Right renal pelvis (tissue), 4 donors: ENCODE measurements at regions not wholly inside any gene's neighbourhood (a gene's known extent, or its start where the extent isn't known, plus 50 kb on each side); places are given as distances from the start of the nearest gene placed in this dataset.
"Not testable (repeated sequence)": the region's sequence is repeated elsewhere in the genome, so short reads cannot be mapped to it uniquely, and the experiment has no call there.

Source experiments
- DNase-seq, 4 donors: peaks; one replicate each; pipeline ENCODE4 v3.0.0-alpha.2; 2013; ENCODE audit warnings: low read depth in 4 of 4, low spot score in 3 of 4, missing footprints in 1 of 4

GRCh38 chr17:14452856-14453255 is 152.0 kb downstream of the HS3ST3B1 start:
- no peak for DNase-seq

DNA sequence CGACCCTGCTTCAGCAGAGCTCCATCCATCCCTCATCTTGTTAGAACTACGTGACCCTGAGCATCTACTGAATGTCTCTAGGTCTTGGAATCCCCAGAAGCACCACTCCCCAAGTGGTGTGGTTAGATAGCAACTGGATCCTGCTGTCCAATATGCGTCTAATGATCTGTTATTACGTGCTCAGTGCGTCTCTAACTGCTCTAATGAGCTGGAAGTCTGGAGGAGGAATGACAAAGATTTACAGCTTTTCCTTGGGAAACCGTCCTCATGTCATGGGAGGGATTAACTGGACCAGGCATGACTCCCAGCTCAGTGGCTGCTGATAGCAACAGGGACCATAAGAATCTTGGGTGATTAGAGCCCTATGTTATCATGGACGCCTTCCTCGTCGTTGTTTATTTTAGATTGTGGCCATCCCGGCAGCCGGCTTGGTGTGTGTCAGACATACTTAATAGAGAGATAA is 150.9 kb downstream of the HS3ST3B1 start:
- no peak for DNase-seq

DNA sequence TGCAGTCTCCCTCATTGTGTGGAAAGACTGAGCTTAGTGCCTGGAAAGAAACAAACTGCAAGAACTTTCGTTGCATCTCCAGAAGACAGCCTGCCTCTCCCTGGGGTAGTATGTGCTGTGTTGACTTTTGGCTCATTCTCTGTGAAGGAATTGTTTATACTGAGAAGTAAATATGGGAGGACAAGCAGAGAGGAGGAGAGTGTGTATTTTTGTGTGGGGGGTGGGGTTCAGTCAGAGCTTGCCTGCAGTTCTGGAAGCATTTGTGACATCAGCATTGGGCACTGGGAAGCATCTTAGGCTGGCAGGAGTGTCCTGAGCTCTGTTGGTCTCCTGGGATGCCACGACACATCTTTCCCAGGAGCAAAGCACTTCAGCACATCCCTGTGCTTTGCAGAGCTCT is 147.9 kb downstream of the HS3ST3B1 start:
- no peak for DNase-seq

DNA sequence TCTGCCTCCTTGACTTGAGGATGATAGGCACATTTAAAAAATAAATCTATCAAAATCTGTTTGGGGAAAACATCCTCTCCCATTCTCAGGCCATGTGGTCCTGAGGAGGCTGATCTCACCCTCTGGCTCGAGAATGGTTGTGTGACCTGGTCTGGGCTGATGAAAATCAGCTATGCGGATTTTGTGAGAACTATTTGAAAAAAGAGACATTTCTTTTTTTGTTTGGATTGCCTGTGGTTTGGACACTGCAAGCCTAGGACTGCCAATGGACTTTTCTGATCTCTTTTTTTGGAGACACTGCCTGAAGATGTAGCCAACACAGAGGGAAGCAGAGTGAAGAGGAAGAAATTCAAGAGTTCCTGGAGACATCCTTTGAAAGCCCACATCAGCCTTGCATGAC is 145.9 kb downstream of the HS3ST3B1 start:
- DNase-seq, result no peak

DNA sequence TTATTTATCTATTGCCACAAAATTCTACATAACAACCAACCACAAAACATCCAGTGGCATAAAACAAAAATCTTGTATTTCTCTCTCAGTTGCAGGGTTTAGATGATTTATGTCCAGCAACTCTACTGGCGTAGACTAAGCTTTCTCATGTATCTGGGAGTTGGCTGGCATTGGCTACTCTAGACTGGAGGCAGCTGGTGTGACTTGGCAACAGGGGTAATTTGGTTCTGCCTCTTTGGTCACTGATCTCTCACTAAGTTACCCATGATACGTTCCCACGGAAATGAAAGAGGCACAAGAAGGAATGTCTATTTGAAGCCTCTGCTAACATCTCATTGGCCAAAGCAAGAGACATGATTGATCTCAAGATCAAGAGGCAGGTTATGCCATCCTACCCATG is 144.0 kb downstream of the HS3ST3B1 start:
- no peak for DNase-seq

DNA sequence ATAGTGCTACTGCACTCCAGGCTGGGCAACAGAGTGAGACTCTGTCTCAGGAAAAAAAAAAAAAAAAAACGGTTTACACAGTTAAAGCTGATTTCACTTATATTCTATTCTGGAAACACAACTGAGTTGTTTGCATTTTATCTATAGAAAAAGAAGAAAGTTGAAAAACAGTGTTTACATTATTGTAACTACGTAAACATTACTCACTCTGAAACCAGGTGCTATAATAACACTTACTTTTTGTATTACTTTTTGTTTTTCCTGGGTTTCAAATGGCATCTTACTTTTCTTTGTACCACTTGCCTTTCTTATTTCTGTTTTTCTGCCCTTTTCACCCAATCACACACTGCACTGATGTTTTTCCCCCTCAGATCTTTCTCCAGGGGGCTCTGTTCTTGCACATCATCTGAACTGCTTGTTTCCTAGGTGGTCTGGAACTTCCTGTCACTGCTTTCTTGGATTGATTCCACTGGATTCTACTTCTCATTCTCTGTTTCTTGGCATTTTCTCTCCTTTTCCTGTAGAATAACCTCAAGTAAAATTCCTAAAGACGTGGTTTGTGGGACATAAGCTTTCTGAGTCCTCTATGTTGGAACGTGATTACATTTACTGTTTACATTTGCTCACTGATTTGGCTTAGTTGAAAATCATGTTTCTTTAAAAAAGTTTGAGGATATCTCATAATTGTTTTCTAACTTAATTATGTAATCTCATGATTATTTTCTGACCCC is 142.1 kb downstream of the HS3ST3B1 start:
- DNase-seq, result no peak

DNA sequence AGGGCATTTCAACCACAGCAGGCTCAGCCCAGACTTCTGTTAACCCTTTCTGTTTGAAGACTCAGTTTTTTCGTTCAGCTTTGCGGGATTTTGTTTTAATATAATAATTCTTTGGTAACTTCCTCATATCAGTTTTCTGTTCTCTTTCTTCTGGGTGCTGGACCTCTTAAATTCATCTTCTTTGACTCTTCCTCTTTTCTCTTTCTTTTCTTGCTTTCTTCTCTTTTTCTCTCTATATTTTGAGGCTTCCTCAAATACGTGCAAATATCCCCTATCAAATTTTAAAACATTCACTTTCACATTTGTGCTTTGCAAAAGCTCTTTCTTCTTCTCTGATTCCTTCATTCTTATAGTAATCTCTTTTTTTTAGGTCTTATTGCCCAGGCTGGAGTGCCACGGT is 136.3 kb downstream of the HS3ST3B1 start:
- no peak for DNase-seq

DNA sequence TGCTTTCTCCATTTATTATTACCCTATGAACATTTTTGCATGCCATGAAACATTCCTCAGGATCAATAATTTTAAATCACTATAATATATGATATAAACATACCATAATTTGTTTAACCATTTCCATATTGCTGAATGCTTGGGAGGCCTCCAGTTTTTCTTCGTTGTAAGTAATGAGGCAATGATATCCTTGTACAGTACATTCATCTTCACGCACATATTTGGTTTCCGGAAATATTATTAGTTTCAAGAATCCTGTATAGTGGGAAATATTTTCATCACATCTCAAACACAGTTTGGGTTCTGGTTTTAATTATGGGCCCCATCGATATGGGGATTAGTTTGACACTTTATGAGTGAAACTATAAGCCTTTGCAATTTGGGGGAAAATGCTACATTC is 135.4 kb downstream of the HS3ST3B1 start:
- no peak for DNase-seq

DNA sequence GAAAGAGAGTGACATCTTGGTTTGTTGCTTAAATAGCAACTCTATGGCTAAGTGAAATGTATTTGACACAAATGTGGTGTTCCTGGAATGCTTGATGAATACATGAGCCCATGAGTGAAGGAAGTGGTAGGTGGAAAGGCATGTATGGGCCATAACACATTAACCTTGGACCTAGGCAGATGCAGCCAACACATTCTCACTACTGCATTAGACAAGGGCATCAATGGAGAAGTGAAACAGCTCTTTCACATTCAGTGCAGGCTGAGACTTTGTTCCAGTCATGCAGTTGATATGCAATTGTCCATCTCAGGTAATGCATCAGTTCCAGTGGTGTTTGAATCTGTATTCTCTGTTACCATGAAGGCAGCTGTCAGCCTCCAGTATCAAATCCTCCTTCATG is 133.6 kb downstream of the HS3ST3B1 start:
- DNase-seq, result no peak

- DNase-seq, result no peak
Measured at GRCh38 chr17:14432079-14432478, 131.2 kb downstream of the HS3ST3B1 start.

DNA sequence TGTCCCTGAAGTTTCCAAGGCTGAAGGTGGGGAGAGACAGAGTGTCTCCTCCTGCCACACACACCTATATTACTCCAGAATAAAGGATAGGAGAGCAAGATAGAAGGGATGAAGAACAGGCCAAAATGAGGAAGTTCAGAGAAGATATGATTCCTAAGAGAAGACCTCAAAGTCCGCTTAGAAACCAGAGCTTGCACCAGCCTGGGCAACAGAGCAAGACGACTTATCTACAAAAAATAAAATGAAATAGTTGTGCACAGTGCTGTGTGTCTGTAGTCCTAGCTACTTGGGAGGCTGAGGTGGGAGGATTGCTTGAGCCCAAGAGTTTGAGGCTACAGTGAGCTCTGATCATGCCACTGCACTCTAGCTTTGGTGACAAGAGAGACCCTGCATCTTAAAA is 128.2 kb downstream of the HS3ST3B1 start:
- DNase-seq, result no peak

DNA sequence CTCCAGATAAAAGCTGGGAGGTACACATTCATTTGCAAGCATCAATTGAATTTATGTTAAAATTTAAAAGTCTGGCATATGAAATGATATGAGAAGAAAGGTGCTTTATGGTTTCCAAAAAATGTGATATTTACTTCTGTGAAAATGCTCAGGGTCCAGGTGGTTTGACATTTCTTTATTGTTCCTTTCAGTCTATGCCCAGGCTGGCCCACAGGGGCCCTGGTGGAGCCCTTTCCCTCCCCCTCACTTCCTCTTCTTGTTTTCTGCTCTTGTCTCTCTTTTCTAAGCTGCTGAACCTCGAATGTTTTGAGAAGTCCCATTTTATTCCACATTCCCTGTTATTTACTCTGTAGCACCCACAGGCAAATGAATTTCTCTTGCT is 127.8 kb downstream of the HS3ST3B1 start:
- DNase-seq, result no peak

- no peak for DNase-seq
Measured at GRCh38 chr17:14427900-14428647, 127.2 kb downstream of the HS3ST3B1 start.

DNA sequence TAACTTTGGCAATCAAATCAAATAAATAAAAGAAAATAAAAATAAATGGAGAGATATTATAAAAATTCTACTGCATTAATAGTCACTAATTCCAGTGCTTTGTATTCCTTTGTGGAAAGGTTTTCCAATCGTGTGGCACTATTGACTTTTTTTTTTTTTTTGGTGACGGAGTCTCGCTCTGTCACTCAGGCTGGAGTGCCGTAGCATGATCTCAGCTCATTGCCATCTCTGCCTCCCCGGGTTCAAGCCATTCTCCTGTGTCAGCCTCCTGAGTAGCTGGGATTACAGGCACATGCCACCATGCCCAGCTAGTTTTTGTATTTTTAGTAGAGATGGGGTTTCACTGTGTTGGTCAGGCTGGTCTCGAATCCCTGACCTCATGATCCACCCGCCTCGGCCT is 122.3 kb downstream of the HS3ST3B1 start:
- DNase-seq, result not testable (repeated sequence)

- no peak for DNase-seq
Measured at GRCh38 chr17:14417336-14417735, 116.5 kb downstream of the HS3ST3B1 start.

DNA sequence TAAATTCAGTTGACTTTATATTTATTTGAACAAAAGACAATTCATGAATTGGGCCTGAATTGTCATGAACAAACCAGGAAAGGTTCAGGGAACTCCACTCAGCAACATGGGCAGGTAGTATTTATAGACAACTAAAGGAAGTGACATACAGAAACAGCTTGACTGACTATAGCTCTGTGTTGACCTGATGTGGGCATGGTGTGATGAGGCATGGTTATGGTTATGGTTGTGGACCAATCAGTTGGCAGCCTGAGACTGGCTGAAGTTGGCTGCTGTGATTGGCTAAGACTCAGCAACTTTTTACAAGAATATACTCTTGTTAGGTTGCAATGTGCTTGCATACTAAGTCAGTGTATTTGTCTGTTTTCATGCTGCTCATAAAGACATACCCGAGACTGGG is 108.4 kb downstream of the HS3ST3B1 start:
- DNase-seq, result no peak

DNA sequence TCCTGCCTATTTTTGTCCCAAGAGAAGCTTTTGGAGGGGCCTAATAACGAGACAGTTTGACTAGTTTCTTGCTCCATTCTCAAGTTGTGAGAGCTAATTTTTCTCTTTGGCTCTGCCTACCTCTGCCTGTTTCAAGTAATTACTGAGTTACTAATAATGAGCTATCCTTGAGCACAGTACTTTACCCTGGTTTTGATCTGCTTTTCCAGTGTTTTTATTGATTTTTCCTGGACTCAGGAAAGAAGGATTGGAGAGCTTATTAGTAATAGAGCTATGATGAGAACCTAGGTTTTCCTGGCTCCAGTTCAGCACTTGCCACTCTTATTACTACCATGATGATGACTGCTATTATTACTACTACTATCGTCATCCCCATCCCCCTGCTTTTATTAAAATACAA is 106.7 kb downstream of the HS3ST3B1 start:
- no peak for DNase-seq

- no peak for DNase-seq
Measured at GRCh38 chr17:14405189-14405588, 104.3 kb downstream of the HS3ST3B1 start.
